Fibroblast of skin of abdomen (primary cell): ENCODE measurements at regions not wholly inside any gene's neighbourhood (a gene's known extent, or its start where the extent isn't known, plus 50 kb on each side); places are given as distances from the start of the nearest gene placed in this dataset.
"Not testable (repeated sequence)": the region's sequence is repeated elsewhere in the genome, so short reads cannot be mapped to it uniquely, and the experiment has no call there.

Experiments used
- DNase-seq: peaks from one replicate; pipeline ENCODE4 v3.0.0-alpha.2; 2013

- DNase-seq: peak; percentile 67
Observed at GRCh38 chr7:91694351-91694841, 186.1 kb downstream of the MTERF1 start.

GRCh38 chr7:91710881-91711280 is 169.6 kb downstream of the MTERF1 start:
- DNase-seq: peak; percentile 28

GRCh38 chr7:91713669-91714068 is 166.8 kb downstream of the MTERF1 start:
- no peak for DNase-seq

GRCh38 chr7:91717681-91718470 is 162.6 kb downstream of the MTERF1 start:
- DNase-seq: peak; percentile 55

- no peak for DNase-seq
Observed at GRCh38 chr7:91719008-91719407, 161.5 kb downstream of the MTERF1 start.

- DNase-seq: peak; percentile 82
Observed at GRCh38 chr7:91720260-91720937, 160.1 kb downstream of the MTERF1 start.

- DNase-seq: no peak
Observed at GRCh38 chr7:91722831-91723230, 157.7 kb downstream of the MTERF1 start.

- DNase-seq: not testable (repeated sequence)
Observed at GRCh38 chr7:91729046-91729445, 151.5 kb downstream of the MTERF1 start.

GRCh38 chr7:91731976-91732375 is 148.5 kb downstream of the MTERF1 start:
- no peak for DNase-seq

- DNase-seq: no peak
Observed at GRCh38 chr7:91749418-91749817, 131.1 kb downstream of the MTERF1 start.

GRCh38 chr7:91750091-91750490 is 130.4 kb downstream of the MTERF1 start:
- no peak for DNase-seq

- peak; percentile 5 for DNase-seq
Observed at GRCh38 chr7:91752102-91752501, 128.4 kb downstream of the MTERF1 start.

- DNase-seq: not testable (repeated sequence)
Observed at GRCh38 chr7:91754280-91754679, 126.2 kb downstream of the MTERF1 start.

GRCh38 chr7:91755121-91755520 is 125.4 kb downstream of the MTERF1 start:
- DNase-seq: peak; percentile 58

GRCh38 chr7:91759205-91759863 is 121.2 kb downstream of the MTERF1 start:
- DNase-seq: peak; percentile 28

GRCh38 chr7:91767820-91768219 is 112.7 kb downstream of the MTERF1 start:
- DNase-seq: no peak

- DNase-seq: peak; percentile 43
Observed at GRCh38 chr7:91771394-91771793, 109.1 kb downstream of the MTERF1 start.

- DNase-seq: peak; percentile 63
Observed at GRCh38 chr7:91771921-91772815, 108.3 kb downstream of the MTERF1 start.

- no peak for DNase-seq
Observed at GRCh38 chr7:91776171-91776570, 104.3 kb downstream of the MTERF1 start.

- DNase-seq: no peak
Observed at GRCh38 chr7:91777522-91777921, 103.0 kb downstream of the MTERF1 start.

- DNase-seq: no peak
Observed at GRCh38 chr7:91778416-91778815, 102.1 kb downstream of the MTERF1 start.

GRCh38 chr7:91780521-91780920 is 100.0 kb downstream of the MTERF1 start:
- DNase-seq: no peak
